ENCODE measurements at regions not wholly inside any gene's neighbourhood (a gene's known extent, or its start where the extent isn't known, plus 50 kb on each side); places are given as distances from the start of the nearest gene placed in this dataset.

DNA sequence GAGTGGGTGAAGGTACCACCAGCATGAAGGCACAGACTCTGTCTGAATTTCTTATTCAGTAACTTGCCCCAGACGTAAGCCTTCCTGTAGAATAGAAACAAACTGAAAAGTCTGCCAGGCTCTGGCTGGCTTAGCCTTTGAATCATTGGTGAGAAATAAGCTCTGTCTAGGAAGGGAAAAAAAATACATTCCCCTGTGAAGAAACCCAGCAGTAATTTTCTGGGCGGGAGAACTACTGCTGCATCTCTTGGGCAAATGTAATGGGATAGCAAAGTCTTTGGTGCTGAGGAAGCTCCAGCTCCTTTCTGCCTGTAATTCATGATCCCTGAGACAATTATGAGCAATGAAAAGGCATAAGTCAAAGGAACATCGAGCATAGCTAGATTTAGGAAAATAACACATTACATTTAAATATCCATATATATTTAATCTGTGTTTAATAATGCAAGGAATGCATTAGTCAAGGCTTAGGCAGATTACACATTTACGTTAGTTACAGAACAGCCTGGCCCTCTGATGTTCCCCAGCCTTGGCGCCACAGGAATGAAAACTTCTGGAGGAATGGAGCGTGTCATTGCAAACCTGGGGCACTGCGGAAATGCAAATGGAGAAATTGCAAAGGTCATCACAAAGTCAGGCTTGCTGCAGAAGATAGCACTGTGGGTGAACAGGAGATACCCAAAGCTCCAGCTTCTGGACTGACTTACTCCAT, 216.3 kb upstream of the CAMK1G start:
- Histone ChIP-seq H3K4me1 (ENCODE audit: low read length) (no peaks in the 10 kb centered on the region), H3K9ac (ENCODE audit: low read length) (no peak overlapping the region), H3K4me2 (ENCODE audit: low read depth, low read length) (no peak overlapping the region), H3K9me3 (replicated peaks; ENCODE audit: insufficient read depth, low read length) (no peaks in the 10 kb centered on the region), H3K27me3 (replicated peaks; ENCODE audit: insufficient read depth, low read length) (no peaks in the 10 kb centered on the region), H3K27ac (ENCODE audit: low read length) (no peak overlapping the region), H4K20me1 (ENCODE audit: insufficient read depth, low read length) (no peaks in the 10 kb centered on the region), H2AFZ (ENCODE audit: low read length) (no peak overlapping the region), H3F3A (ENCODE audit: insufficient read depth, low read length) (no peaks in the 10 kb centered on the region), H3K9me2 (replicated peaks; ENCODE audit: insufficient read depth, low read length) (no peaks in the 10 kb centered on the region), H3K79me2 (ENCODE audit: low read length) (no peaks in the 10 kb centered on the region), H3K36me3 (replicated peaks; ENCODE audit: insufficient read depth, low read length) (no peaks in the 10 kb centered on the region), H3K4me3 (ENCODE audit: low read length) (no peak overlapping the region)
- no peak for DNase-seq
- TF ChIP-seq CTCF (IDR thresholded peaks at IDR 0.05; ENCODE audit: low read length) (no peak), EZH2 (optimal IDR thresholded peaks at IDR 0.05; ENCODE audit: low read depth, low read length) (no peak), EZH2phosphoT487 (IDR thresholded peaks at IDR 0.05; ENCODE audit: low read length) (no peak)

- H3K9me2 ChIP-seq (replicated peaks; ENCODE audit: insufficient read depth, low read length), result no peaks in the 10 kb centered on the region
Measured at GRCh38 chr1:209368864-209369598, 214.5 kb upstream of the CAMK1G start.

GRCh38 chr1:209370241-209370995, 213.1 kb upstream of the CAMK1G start:
- no peaks in the 10 kb centered on the region for H3K9me2 ChIP-seq (replicated peaks; ENCODE audit: insufficient read depth, low read length)
- no peaks in the 10 kb centered on the region for H3K9me3 ChIP-seq (replicated peaks; ENCODE audit: insufficient read depth, low read length)
- no peak overlapping the region for H3K4me3 ChIP-seq (ENCODE audit: low read length)
- no peak overlapping the region for H3K27ac ChIP-seq (ENCODE audit: low read length)
- no peak for DNase-seq
- no peak overlapping the region for H3K4me2 ChIP-seq (ENCODE audit: low read depth, low read length)
- H3K79me2 ChIP-seq (ENCODE audit: low read length), result no peaks in the 10 kb centered on the region
- H2AFZ ChIP-seq (ENCODE audit: low read length), result no peak overlapping the region
- H3K27me3 ChIP-seq (replicated peaks; ENCODE audit: insufficient read depth, low read length), result no peaks in the 10 kb centered on the region
- no peaks in the 10 kb centered on the region for H3K4me1 ChIP-seq (ENCODE audit: low read length)
- H4K20me1 ChIP-seq (ENCODE audit: insufficient read depth, low read length), result no peaks in the 10 kb centered on the region
- no peaks in the 10 kb centered on the region for H3K36me3 ChIP-seq (replicated peaks; ENCODE audit: insufficient read depth, low read length)
- H3K9ac ChIP-seq (ENCODE audit: low read length), result no peak overlapping the region
- no peaks in the 10 kb centered on the region for H3F3A ChIP-seq (ENCODE audit: insufficient read depth, low read length)
- TF ChIP-seq EZH2 (optimal IDR thresholded peaks at IDR 0.05; ENCODE audit: low read depth, low read length), result no peak
- TF ChIP-seq CTCF (IDR thresholded peaks at IDR 0.05; ENCODE audit: low read length), result no peak
- no peak for TF ChIP-seq EZH2phosphoT487 (IDR thresholded peaks at IDR 0.05; ENCODE audit: low read length)

More at GRCh38 chr1:209368864-209369598, 214.5 kb upstream of the CAMK1G start:
- H3K9me3 ChIP-seq (replicated peaks; ENCODE audit: insufficient read depth, low read length), result no peaks in the 10 kb centered on the region
- no peaks in the 10 kb centered on the region for H3F3A ChIP-seq (ENCODE audit: insufficient read depth, low read length)
- no peak for TF ChIP-seq EZH2 (optimal IDR thresholded peaks at IDR 0.05; ENCODE audit: low read depth, low read length)
- H3K4me2 ChIP-seq (ENCODE audit: low read depth, low read length), result no peak overlapping the region
- no peak overlapping the region for H3K4me3 ChIP-seq (ENCODE audit: low read length)
- H3K9ac ChIP-seq (ENCODE audit: low read length), result no peak overlapping the region
- H3K79me2 ChIP-seq (ENCODE audit: low read length), result no peaks in the 10 kb centered on the region
- no peak overlapping the region for H3K27ac ChIP-seq (ENCODE audit: low read length)
- H2AFZ ChIP-seq (ENCODE audit: low read length), result no peak overlapping the region
- H3K27me3 ChIP-seq (replicated peaks; ENCODE audit: insufficient read depth, low read length), result no peaks in the 10 kb centered on the region
- no peaks in the 10 kb centered on the region for H4K20me1 ChIP-seq (ENCODE audit: insufficient read depth, low read length)
- no peak for DNase-seq
- no peaks in the 10 kb centered on the region for H3K36me3 ChIP-seq (replicated peaks; ENCODE audit: insufficient read depth, low read length)
- no peaks in the 10 kb centered on the region for H3K4me1 ChIP-seq (ENCODE audit: low read length)

Measured in MM.1S (cell line).